ENCODE measurements at regions not wholly inside any gene's neighbourhood (a gene's known extent, or its start where the extent isn't known, plus 50 kb on each side); places are given as distances from the start of the nearest gene placed in this dataset.

GRCh38 chr3:53425936-53426335, 68.5 kb upstream of the CACNA1D start:
- TF ChIP-seq, protein P1, sequence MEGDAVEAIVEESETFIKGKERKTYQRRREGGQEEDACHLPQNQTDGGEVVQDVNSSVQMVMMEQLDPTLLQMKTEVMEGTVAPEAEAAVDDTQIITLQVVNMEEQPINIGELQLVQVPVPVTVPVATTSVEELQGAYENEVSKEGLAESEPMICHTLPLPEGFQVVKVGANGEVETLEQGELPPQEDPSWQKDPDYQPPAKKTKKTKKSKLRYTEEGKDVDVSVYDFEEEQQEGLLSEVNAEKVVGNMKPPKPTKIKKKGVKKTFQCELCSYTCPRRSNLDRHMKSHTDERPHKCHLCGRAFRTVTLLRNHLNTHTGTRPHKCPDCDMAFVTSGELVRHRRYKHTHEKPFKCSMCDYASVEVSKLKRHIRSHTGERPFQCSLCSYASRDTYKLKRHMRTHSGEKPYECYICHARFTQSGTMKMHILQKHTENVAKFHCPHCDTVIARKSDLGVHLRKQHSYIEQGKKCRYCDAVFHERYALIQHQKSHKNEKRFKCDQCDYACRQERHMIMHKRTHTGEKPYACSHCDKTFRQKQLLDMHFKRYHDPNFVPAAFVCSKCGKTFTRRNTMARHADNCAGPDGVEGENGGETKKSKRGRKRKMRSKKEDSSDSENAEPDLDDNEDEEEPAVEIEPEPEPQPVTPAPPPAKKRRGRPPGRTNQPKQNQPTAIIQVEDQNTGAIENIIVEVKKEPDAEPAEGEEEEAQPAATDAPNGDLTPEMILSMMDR (conservative IDR thresholded peaks at IDR 0.05; ENCODE audit: low read length) = no peak
- TF ChIP-seq EZH2phosphoT487 (IDR thresholded peaks at IDR 0.05; ENCODE audit: borderline replicate concordance) = no peak

Data from Loucy (cell line).